Activated gamma-delta T cell treated with anti-CD3 and anti-CD28 coated beads, Interleukin-2, amount 50 U/mL, for 16 hours (primary cell): ENCODE measurements at regions not wholly inside any gene's neighbourhood (a gene's known extent, or its start where the extent isn't known, plus 50 kb on each side); places are given as distances from the start of the nearest gene placed in this dataset.

ENCODE experiments used
- DNase-seq: peaks from one replicate; pipeline ENCODE4 v3.0.0-alpha.2; 2020; ENCODE audit warnings: low read depth

DNA sequence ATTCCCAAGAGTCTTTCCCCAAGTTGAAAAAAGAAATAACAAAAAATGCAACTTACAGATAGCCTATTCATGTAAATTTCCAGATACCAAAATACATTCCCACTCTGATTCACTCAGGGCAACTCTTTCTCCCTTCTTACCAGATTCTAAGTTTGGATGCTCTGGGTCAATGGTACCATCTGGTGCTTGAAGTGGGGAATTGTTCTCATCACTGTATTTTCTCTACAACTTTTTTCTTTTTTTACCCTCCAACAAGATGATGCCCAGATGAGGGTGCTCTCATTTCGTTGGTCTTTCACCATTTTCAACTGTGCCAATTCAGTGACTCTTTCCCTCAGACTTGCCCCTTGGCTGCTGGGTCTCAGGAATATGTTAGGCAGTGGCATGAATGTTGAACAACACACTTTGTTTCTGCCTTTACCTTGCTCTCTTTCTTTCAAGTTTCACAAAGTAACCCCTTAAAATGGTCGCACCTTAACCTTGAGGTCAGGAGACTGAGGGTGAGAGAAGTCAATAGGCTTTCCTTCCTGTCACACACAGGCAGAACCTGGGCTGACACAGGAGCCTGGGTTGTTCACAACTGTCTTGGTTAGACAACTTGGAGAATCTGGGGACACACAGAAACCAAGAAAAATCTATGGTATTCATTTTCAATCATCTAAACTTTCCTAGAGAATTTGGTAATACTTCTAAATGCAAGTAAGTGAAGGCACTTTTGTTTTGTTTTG lies 330.7 kb upstream of the SLCO3A1 start:
- no peak for DNase-seq

GRCh38 chr15:91523596-91523995 lies 329.9 kb upstream of the SLCO3A1 start:
- no peak for DNase-seq

DNA sequence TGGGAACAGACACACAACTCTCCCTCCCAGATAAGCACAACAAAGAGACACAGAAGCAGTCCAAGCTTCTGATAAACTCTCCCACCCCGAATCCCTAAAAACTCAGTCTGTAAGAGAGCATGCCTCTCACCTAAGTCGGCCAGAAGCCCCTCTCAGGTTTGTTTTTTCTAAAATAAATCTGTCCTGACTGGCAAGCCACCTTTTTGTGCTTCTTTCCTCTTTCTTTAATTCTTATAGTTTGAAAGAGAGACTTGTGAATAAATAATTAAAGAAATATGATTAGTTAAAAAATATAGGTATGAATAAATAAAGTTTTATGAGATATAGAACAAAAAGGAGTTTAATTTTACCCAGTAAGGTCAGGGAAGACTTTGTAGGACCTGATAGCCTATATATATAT lies 329.0 kb upstream of the SLCO3A1 start:
- no peak for DNase-seq

DNA sequence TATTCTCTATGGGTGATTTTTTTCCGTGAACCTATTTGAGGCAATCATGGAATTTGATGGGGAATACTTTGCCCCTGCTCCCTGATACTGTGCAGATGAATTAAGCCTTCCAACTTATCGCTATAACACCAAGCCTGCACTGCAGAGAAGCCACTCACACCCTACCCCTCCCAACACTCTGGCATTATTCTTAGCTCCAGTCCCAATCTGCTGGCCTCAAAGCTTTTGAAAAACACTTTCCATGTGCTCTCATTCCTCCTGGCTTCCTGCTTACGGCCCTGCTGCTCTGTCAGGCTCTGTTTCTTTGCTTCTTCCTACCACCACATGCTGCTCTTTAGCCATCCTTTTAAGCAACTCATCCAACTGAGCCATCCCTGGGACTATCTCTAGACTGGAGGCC lies 327.8 kb upstream of the SLCO3A1 start:
- DNase-seq = no peak

DNA sequence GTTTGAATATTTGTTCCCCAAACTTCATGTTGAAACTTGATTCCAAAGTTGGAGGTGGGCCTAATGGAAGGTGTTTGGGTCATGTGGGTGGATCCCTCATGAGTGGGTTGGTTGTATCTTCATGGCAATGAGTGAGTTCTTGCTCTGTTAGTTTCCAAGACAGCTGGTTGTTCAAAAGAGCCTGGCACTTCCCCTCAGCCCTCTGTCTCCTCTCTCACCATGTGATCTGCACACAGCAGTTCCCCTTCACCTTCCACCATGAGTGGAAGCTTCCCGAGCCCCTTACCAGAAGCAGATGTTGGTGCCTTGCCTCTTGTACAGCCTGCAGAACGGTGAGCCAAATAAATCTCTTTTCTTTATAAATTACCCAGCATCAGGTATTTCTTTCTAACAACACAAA lies 327.1 kb upstream of the SLCO3A1 start:
- no peak for DNase-seq

GRCh38 chr15:91528801-91529200 lies 324.7 kb upstream of the SLCO3A1 start:
- no peak for DNase-seq

- DNase-seq = no peak
Observed at GRCh38 chr15:91529534-91529933, 324.0 kb upstream of the SLCO3A1 start.

DNA sequence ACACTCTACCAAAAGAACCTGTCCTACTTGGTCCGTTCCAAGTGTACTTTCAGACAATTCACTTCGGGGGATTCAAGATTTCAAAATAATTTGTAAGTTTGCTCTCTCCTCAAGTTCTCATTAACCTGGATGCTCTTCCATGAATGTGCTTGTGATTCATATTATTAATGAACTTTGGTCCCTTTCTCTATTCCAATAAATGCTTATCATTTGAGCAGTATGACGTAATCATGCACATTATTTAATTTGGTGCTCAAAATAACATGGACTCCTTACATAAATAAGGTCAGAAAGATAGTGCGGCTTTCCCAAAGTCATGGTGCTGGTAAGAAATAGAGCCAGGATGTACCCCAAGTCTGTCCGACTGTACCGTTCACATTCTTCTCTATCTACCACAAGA lies 323.2 kb upstream of the SLCO3A1 start:
- no peak for DNase-seq

- no peak for DNase-seq
Observed at GRCh38 chr15:91530956-91531582, 322.4 kb upstream of the SLCO3A1 start.

GRCh38 chr15:91534235-91534634 lies 319.3 kb upstream of the SLCO3A1 start:
- no peak for DNase-seq

DNA sequence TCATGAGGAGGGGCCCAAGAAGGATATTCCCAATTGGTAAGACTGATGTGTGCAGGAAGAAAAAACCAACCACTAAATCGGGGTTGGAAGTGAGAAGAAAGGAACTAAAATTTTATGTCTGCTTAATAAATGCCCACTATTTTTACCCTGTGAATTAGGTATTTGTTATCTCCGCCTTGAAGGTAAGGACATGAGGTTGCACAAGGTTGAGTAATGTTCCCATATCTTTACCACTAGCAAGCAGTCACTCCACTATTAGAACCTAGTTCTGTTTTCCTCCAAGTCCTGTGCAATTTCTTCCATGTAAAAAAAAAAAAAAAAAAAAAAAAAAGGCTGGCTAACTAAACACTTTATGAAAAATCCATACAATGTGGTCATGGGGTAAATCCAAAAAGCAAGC lies 318.5 kb upstream of the SLCO3A1 start:
- no peak for DNase-seq

DNA sequence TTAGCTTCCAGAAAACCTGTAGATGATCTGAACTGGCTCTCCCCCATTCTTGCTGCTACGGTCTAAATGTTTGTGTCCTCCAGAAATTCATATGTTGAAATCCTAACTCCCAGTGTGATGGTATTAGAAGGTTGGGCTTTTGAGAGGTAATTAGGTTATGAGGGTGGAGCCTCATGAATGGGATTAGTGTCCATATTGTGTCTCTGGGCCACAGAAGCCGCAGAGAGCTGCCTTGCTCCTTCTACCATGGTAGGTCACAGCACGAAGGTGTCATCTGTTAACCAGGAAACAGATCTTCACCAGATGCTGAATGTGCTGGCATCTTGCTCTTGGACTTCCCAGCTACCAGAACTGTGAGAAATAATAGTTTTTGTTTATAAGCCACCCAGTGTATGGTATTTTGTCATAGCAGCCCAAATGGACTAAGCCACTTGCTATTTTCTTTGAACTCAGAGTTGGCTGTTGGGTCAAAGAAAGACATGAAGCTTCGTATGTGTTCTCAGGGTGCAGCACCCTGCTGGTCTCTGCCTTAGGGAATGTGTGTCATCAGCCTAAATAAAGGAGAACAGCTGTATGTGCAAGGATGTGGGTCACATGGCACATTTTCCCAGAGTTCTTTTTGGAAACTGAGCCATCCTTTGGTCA lies 317.5 kb upstream of the SLCO3A1 start:
- DNase-seq = no peak

- DNase-seq = no peak
Observed at GRCh38 chr15:91537856-91538255, 315.7 kb upstream of the SLCO3A1 start.

- no peak for DNase-seq
Observed at GRCh38 chr15:91538782-91539181, 314.7 kb upstream of the SLCO3A1 start.

- no peak for DNase-seq
Observed at GRCh38 chr15:91541286-91541685, 312.2 kb upstream of the SLCO3A1 start.

DNA sequence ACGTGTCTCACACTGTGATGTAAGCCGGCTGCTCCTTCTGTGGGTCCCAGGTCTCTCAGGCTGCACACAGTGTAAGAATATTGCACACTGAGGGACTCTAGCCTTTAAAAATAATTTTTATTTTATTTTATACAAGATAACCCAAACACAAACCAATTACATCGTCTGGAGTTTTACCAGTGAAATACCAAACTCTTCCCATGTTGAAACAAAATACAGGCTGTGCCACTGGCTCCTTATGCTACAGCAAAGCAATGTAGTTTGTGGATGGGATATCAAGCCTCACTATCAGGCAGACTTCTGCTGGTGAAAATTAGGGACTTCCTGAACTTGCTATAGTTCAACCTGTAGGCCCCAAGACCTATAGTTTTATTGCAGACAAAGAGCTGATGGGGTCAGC lies 311.3 kb upstream of the SLCO3A1 start:
- DNase-seq = no peak

GRCh38 chr15:91547356-91547755 lies 306.2 kb upstream of the SLCO3A1 start:
- DNase-seq = no peak

DNA sequence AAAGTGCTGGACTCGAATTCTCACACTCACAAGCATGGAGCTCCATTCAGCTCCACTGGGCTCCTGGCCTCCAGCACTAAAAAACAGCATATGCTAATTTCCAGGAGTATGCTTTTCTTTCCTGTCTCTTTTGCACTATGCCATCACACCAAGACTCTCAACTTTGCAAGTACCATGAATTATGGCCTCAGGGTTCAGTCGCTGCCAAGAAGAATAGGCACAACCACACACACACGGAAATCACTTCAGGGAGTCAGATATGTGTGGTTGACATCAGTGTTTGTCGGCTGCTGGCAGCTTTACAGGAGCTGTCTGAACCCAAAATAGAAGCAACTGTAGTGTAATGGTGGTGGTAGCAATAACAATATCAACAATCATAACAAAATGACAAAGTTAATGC lies 305.0 kb upstream of the SLCO3A1 start:
- no peak for DNase-seq

- DNase-seq = no peak
Observed at GRCh38 chr15:91549581-91549980, 303.9 kb upstream of the SLCO3A1 start.

- no peak for DNase-seq
Observed at GRCh38 chr15:91552555-91552954, 301.0 kb upstream of the SLCO3A1 start.

DNA sequence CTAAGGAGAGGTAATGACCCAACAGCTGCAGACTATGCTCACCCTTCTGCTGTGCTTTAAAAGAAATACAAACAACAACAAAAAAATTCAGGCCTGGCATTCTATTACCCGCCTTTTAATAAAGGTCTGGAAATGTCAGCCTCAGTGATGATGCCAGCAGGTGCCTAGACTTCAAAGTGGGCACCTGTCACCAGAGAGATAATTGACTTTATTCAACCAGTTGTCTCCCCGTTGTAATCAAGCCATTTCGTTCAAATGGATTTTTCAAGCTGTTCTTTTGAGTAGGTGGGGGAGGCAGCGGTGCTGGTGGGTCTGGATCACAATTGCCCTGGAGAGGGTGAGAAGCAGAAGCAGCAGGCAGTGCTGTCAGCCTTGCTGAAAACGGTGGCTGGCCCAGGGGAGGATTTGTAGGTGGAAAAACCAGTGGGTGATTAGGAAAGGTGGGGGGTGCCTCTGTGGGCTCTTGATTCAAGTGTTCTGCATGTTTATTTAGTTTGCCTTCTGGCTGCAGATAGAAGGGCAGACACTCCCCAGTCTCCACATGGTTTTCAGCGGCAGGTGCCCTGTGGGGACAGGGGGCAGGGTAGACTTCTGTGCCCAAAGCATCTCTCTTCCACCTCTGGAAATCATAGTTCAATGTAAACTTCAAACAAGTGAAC lies 300.2 kb upstream of the SLCO3A1 start:
- no peak for DNase-seq

GRCh38 chr15:91555312-91555711 lies 298.2 kb upstream of the SLCO3A1 start:
- no peak for DNase-seq

DNA sequence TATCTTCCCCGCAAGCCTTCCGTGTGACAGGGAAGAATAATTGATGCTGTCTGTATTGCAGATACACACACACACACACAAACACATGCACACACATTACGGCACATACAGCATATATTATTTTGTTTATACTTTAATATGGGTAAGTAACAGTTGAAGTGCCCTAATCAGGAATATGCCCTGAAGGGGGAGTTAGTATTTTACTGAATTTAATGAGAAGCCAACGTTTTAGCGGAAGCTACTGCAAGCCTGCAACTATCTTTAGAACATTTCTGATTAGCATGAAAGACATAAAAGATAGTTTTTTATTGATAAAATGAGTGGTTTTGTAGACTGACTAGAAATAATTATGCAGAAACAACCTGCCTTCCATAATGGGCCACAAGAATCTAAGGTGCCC lies 296.6 kb upstream of the SLCO3A1 start:
- no peak for DNase-seq
